Gastroesophageal sphincter (tissue), 3 donors: ENCODE measurements at regions not wholly inside any gene's neighbourhood (a gene's known extent, or its start where the extent isn't known, plus 50 kb on each side); places are given as distances from the start of the nearest gene placed in this dataset.

Experiments used
- POLR2A ChIP-seq, 2 donors: fragments of 450-650 bp; IDR thresholded peaks; one replicate each; pipeline ENCODE4 v1.6.1; 2017; ENCODE audit warnings: antibody characterized with exemption in 2 of 2, mild to moderate bottlenecking in 2 of 2, moderate library complexity in 1 of 2
- POLR2AphosphoS5 ChIP-seq: sonication (generic); formaldehyde crosslinking; IDR thresholded peaks from one replicate; pipeline ENCODE4 v1.6.1; 2017; ENCODE audit warnings: antibody characterized with exemption
- TF ChIP-seq, protein P1 (sequence below), 4 experiments: fragments of 200-600 bp in 2 of 4; fragments of 450-650 bp in 2 of 4; sonication (generic) in 1 of 4; IDR thresholded peaks; one replicate each; pipeline ENCODE4 v1.5.1; 2017 to 2019; ENCODE audit warnings: antibody characterized with exemption in 4 of 4, mild to moderate bottlenecking in 2 of 4, moderate library complexity in 2 of 4

GRCh38 chr2:108182489-108182888 is 57.3 kb upstream of the SULT1C3 start:
- TF ChIP-seq, protein P1, sequence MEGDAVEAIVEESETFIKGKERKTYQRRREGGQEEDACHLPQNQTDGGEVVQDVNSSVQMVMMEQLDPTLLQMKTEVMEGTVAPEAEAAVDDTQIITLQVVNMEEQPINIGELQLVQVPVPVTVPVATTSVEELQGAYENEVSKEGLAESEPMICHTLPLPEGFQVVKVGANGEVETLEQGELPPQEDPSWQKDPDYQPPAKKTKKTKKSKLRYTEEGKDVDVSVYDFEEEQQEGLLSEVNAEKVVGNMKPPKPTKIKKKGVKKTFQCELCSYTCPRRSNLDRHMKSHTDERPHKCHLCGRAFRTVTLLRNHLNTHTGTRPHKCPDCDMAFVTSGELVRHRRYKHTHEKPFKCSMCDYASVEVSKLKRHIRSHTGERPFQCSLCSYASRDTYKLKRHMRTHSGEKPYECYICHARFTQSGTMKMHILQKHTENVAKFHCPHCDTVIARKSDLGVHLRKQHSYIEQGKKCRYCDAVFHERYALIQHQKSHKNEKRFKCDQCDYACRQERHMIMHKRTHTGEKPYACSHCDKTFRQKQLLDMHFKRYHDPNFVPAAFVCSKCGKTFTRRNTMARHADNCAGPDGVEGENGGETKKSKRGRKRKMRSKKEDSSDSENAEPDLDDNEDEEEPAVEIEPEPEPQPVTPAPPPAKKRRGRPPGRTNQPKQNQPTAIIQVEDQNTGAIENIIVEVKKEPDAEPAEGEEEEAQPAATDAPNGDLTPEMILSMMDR (IDR thresholded peaks at IDR 0.05) = no peak
- no peak for TF ChIP-seq POLR2A (IDR thresholded peaks at IDR 0.05)
- TF ChIP-seq POLR2AphosphoS5 = no peak
